K562 (cell line): ENCODE measurements at regions not wholly inside any gene's neighbourhood (a gene's known extent, or its start where the extent isn't known, plus 50 kb on each side); places are given as distances from the start of the nearest gene placed in this dataset.

Experiments used
- ATAC-seq: fragments of 200-7000 bp; cut with Tn5 transposase; 3 replicates; pipeline ENCODE4 v1.9.1; 2020; ENCODE audit warnings: moderate library complexity
- BruUV-seq: library from RNA; stranded (reverse); fragments of 400-500 nt; replicated peaks from 2 replicates; lab custom pipeline; 2021; lab: Mats Ljungman, UMichigan
- CTCF ChIA-PET: fragments of 300-600 bp; formaldehyde crosslinking; extraction: SDS; loops from one replicate; lab custom pipeline; 2021; ENCODE audit warnings: low intra/inter-chr PET ratio; lab: Yijun Ruan, JAX
- POLR2A ChIA-PET: fragments of 300-600, 350-650 bp; sonication (Branson Sonifier 250); formaldehyde crosslinking; extraction: SDS; loops from one replicate; lab custom pipeline; 2021; ENCODE audit warnings: antibody characterized with exemption, inconsistent platforms; lab: Yijun Ruan, JAX
- DNase-seq, 4 experiments: peaks; one replicate each; pipeline versions ENCODE4 v3.0.0 to v3.0.0-alpha.2; 2011 to 2018; ENCODE audit warnings: low spot score in 3 of 4, mixed read lengths in 3 of 4; ENCODE audit errors: extremely low read depth in 1 of 4
- FAIRE-seq: peaks from 2 replicates; lab custom pipeline; 2011; peaks lifted over from hg19 to GRCh38; lab: Jason Lieb, UNC
- H2AFZ ChIP-seq: 2 replicates; pipeline ENCODE4 v1.6.0; 2011; ENCODE audit warnings: low read depth, low read length, control low read depth, inconsistent platforms
- H3K27ac ChIP-seq: fragments of 200-600 bp; 3 replicates; pipeline ENCODE4 v1.8.0; 2011; ENCODE audit warnings: low read depth, mild to moderate bottlenecking, control low read depth, inconsistent platforms, low read length, moderate library complexity, mixed read lengths; ENCODE audit errors: extremely low read depth
- H3K27me3 ChIP-seq, 2 experiments: fragments of 300-600 bp in 1 of 2; 2 replicates in 1 of 2; 3 replicates in 1 of 2; pipeline versions ENCODE4 v1.6.0 to v1.8.0; 2011; ENCODE audit warnings: inconsistent platforms in 2 of 2, low read length in 2 of 2, mild to moderate bottlenecking in 1 of 2, mixed read lengths in 1 of 2, moderate library complexity in 1 of 2; ENCODE audit not compliant: control insufficient read depth in 2 of 2, insufficient read depth in 2 of 2
- H3K36me3 ChIP-seq: fragments of 300-600 bp; 3 replicates; pipeline ENCODE4 v1.8.0; 2011; ENCODE audit warnings: mild to moderate bottlenecking, low read length, inconsistent platforms; ENCODE audit not compliant: control insufficient read depth, insufficient read depth
- H3K4me1 ChIP-seq, 2 experiments: fragments of 200-600 bp in 1 of 2; replicated peaks in 1 of 2; 2 replicates in 1 of 2; 3 replicates in 1 of 2; pipeline versions ENCODE4 v1.5.1 to v1.8.0; 2011; ENCODE audit warnings: inconsistent platforms in 2 of 2, low read length in 2 of 2, mild to moderate bottlenecking in 1 of 2, mixed read lengths in 1 of 2, moderate library complexity in 1 of 2; ENCODE audit not compliant: control insufficient read depth in 2 of 2, insufficient read depth in 2 of 2
- H3K4me2 ChIP-seq: 2 replicates; pipeline ENCODE4 v1.6.1; 2011; ENCODE audit warnings: low read length, control low read depth, inconsistent platforms, mixed read lengths; ENCODE audit not compliant: insufficient read depth
- H3K4me3 ChIP-seq: fragments of 200-600 bp; sonication (generic), shearing (Covaris generic); 2 replicates; pipeline ENCODE4 v1.5.1; 2016; ENCODE audit warnings: control low read depth, inconsistent platforms
- H3K79me2 ChIP-seq: fragments of 200-600 bp; 3 replicates; pipeline ENCODE4 v1.8.0; 2011; ENCODE audit warnings: low read length, inconsistent platforms; ENCODE audit not compliant: control insufficient read depth, insufficient read depth
- H3K9ac ChIP-seq, 2 experiments: 2 replicates each; pipeline versions ENCODE4 v1.6.0 to v1.6.1; 2011; ENCODE audit warnings: low read depth in 2 of 2, low read length in 2 of 2, control low read depth in 1 of 2, inconsistent platforms in 1 of 2, mild to moderate bottlenecking in 1 of 2, mixed read lengths in 1 of 2; ENCODE audit not compliant: insufficient read depth in 1 of 2
- H3K9me1 ChIP-seq: one replicate; pipeline ENCODE4 v1.6.0; 2011; ENCODE audit warnings: inconsistent platforms, mild to moderate bottlenecking, low read length, moderate library complexity; ENCODE audit not compliant: control insufficient read depth, insufficient read depth
- H3K9me3 ChIP-seq: replicated peaks from 2 replicates; pipeline ENCODE4 v1.5.1; 2011; ENCODE audit warnings: low read depth, low read length, inconsistent platforms; ENCODE audit not compliant: control insufficient read depth, insufficient read depth
- H4K20me1 ChIP-seq: replicated peaks from 2 replicates; pipeline ENCODE4 v1.6.1; 2011; ENCODE audit warnings: low read length, inconsistent platforms, mixed read lengths; ENCODE audit not compliant: control insufficient read depth, insufficient read depth
- BHLHE40 ChIP-seq: IDR thresholded peaks from 2 replicates; pipeline ENCODE4 v1.6.1; 2011; ENCODE audit warnings: low read length, improper control_type of control experiment
- DDX20 ChIP-seq: fragments of 450-650 bp; IDR thresholded peaks from 2 replicates; pipeline ENCODE4 v1.6.1; 2016; ENCODE audit warnings: missing genetic modification characterization, low read depth, mild to moderate bottlenecking, missing compliant biosample characterization, moderate library complexity
- FOXJ2 ChIP-seq: fragments of 200-800 bp; sonication (Bioruptor generic); IDR thresholded peaks from 2 replicates; pipeline ENCODE4 v1.6.1; 2016; ENCODE audit warnings: missing genetic modification characterization, missing compliant biosample characterization
- HMGN3 ChIP-seq: IDR thresholded peaks from 2 replicates; pipeline ENCODE4 v1.6.1; 2011; ENCODE audit warnings: borderline replicate concordance, low read depth, mild to moderate bottlenecking, mixed read lengths, low read length; ENCODE audit not compliant: insufficient read length; ENCODE audit errors: extremely low read depth
- MAFK ChIP-seq: IDR thresholded peaks from 2 replicates; pipeline ENCODE4 v1.6.1; 2011; ENCODE audit warnings: low read length, improper control_type of control experiment
- PML ChIP-seq: IDR thresholded peaks from 2 replicates; pipeline ENCODE4 v1.6.1; 2012; ENCODE audit warnings: low read length, inconsistent platforms
- PPARD ChIP-seq: fragments of 250-450 bp; sonication (Bioruptor Pico); IDR thresholded peaks from 2 replicates; pipeline ENCODE4 v1.8.0; 2022; ENCODE audit warnings: inconsistent platforms, mild to moderate bottlenecking, moderate library complexity
- RAD51 ChIP-seq: fragments of 450-650 bp; IDR thresholded peaks from 2 replicates; pipeline ENCODE4 v1.7.1; 2016; ENCODE audit warnings: low read depth, mild to moderate bottlenecking, borderline replicate concordance
- RB1 ChIP-seq: fragments of 450-650 bp; IDR thresholded peaks from 2 replicates; pipeline ENCODE4 v1.6.1; 2017; ENCODE audit warnings: low read depth, mild to moderate bottlenecking
- RBBP5 ChIP-seq: fragments of 200-600 bp; sonication (generic); IDR thresholded peaks from 2 replicates; pipeline ENCODE4 v1.6.1; 2012; ENCODE audit warnings: borderline replicate concordance, mild to moderate bottlenecking, low read length, control low read depth, inconsistent platforms; ENCODE audit not compliant: insufficient read depth, poor library complexity, severe bottlenecking
- SREBF2 ChIP-seq: sonication (generic); formaldehyde crosslinking; IDR thresholded peaks from 2 replicates; pipeline ENCODE4 v1.4.0; 2020; ENCODE audit warnings: mild to moderate bottlenecking, missing genetic modification reagents
- SUPT5H ChIP-seq: fragments of 450-650 bp; IDR thresholded peaks from 2 replicates; pipeline ENCODE4 v1.6.1; 2016
- ZNF583 ChIP-seq: fragments of 250-450 bp; sonication (Bioruptor Pico); IDR thresholded peaks from 2 replicates; pipeline ENCODE4 v1.4.0; 2020
- ZNF79 ChIP-seq: fragments of 250-450 bp; sonication (Bioruptor Pico); IDR thresholded peaks from 2 replicates; pipeline ENCODE4 v1.4.0; 2020; ENCODE audit warnings: low read depth, mild to moderate bottlenecking, moderate library complexity
- WGBS: fragments of 100-300 bp; shearing (Covaris generic); methylation state at CpG from one replicate; pipeline ENCODE4 v1.1.6; 2016; ENCODE audit warnings: low coverage, mixed read lengths; ENCODE audit not compliant: insufficient coverage; ENCODE audit errors: missing lambda C conversion rate; 5-methylcytosine and 5-hydroxymethylcytosine counted together
- in situ Hi-C: fragments of 300-500 bp; cut with MboI; formaldehyde crosslinking; loops from 4 replicates; pipeline ENCODE4 v1.15.0; 2018; ENCODE audit warnings: inconsistent platforms, mixed read lengths
- intact Hi-C: fragments of 100-400 bp; cut with micrococcal nuclease; formaldehyde crosslinking; loops from 2 replicates; pipeline ENCODE4 v1.14.2; 2022
- TF ChIP-seq, protein P1 (sequence below): fragments of 450-650 bp; IDR thresholded peaks from 2 replicates; pipeline ENCODE4 v1.6.1; 2018; ENCODE audit warnings: mild to moderate bottlenecking, low read depth; ENCODE audit not compliant: partially characterized antibody
- TF ChIP-seq, protein P2 (sequence below): sonication (generic); formaldehyde crosslinking; IDR thresholded peaks from 2 replicates; pipeline ENCODE4 v1.8.0; 2022; ENCODE audit warnings: missing genetic modification reagents, mild to moderate bottlenecking, borderline replicate concordance
- TF ChIP-seq, protein P3 (sequence below): sonication (generic); formaldehyde crosslinking; IDR thresholded peaks from 2 replicates; pipeline ENCODE4 v1.8.0; 2022; ENCODE audit warnings: missing genetic modification reagents, mild to moderate bottlenecking, moderate library complexity, borderline replicate concordance
- TF ChIP-seq, protein P4 (sequence below): fragments of 450-650 bp; formaldehyde crosslinking; conservative IDR thresholded peaks from 2 replicates; pipeline ENCODE4 v1.4.0; 2022; ENCODE audit warnings: mild to moderate bottlenecking, missing genetic modification characterization

DNA sequence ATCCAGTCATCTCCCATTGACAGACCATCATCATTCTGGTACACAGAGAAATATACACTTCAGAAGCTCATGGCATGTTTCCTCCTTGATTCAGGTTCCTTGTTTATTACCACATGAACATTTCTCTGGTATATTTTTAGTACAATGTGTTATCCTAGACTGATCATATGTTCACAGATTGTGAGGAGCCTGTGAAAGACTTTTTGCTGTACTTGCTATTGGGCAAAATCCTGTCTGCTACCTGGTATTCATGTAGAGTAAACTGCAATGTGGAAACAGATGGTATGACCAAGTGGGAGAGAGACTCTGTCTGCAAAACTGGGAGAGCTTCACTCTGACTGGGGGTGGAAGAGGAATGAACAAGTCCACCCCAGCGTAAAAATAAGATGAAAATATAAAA lies 657.2 kb downstream of the IRS1 start:
- Histone ChIP-seq H2AFZ (no peak overlapping the region), H3K4me2 (no peak overlapping the region), H3K4me1 (no peaks in the 10 kb centered on the region), H3K9me1 (no peaks in the 10 kb centered on the region), H3K36me3 (no peaks in the 10 kb centered on the region), H3K9me3 (no peaks in the 10 kb centered on the region), H3K9ac (no peak overlapping the region), H3K27ac (no peak overlapping the region), H3K4me3 (no peak overlapping the region), H4K20me1 (no peaks in the 10 kb centered on the region), H3K79me2 (no peaks in the 10 kb centered on the region), H3K27me3 (no peaks in the 10 kb centered on the region)
- intact Hi-C loops (no loop called here), in situ Hi-C loops (no loop called here)
- ATAC-seq (no peak), DNase-seq (no peak), FAIRE-seq (no peak)
- 0% methylated on average over 1 of the region's 1 CpG for WGBS
- ChIA-PET CTCF (no interaction called here), POLR2A (no interaction called here)
- no TSS peak for BruUV-seq
- no peak for TF ChIP-seq RB1
- no peak for TF ChIP-seq RAD51
- TF ChIP-seq PML = no peak
- no peak for TF ChIP-seq SREBF2 (CRISPR knock-in tag)
- TF ChIP-seq RBBP5 = no peak
- TF ChIP-seq PPARD = no peak
- TF ChIP-seq, protein P1, sequence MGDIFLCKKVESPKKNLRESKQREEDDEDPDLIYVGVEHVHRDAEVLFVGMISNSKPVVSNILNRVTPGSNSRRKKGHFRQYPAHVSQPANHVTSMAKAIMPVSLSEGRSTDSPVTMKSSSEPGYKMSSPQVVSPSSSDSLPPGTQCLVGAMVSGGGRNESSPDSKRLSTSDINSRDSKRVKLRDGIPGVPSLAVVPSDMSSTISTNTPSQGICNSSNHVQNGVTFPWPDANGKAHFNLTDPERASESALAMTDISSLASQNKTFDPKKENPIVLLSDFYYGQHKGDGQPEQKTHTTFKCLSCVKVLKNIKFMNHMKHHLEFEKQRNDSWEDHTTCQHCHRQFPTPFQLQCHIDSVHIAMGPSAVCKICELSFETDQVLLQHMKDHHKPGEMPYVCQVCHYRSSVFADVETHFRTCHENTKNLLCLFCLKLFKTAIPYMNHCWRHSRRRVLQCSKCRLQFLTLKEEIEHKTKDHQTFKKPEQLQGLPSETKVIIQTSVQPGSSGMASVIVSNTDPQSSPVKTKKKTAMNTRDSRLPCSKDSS = no peak
- TF ChIP-seq, protein P2, sequence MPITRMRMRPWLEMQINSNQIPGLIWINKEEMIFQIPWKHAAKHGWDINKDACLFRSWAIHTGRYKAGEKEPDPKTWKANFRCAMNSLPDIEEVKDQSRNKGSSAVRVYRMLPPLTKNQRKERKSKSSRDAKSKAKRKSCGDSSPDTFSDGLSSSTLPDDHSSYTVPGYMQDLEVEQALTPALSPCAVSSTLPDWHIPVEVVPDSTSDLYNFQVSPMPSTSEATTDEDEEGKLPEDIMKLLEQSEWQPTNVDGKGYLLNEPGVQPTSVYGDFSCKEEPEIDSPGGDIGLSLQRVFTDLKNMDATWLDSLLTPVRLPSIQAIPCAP (CRISPR knock-in tag) = no peak
- no peak for TF ChIP-seq BHLHE40
- no peak for TF ChIP-seq ZNF583 (CRISPR knock-in tag)
- TF ChIP-seq ZNF79 (CRISPR knock-in tag) = no peak
- TF ChIP-seq MAFK = no peak
- no peak for TF ChIP-seq HMGN3
- no peak for TF ChIP-seq SUPT5H
- TF ChIP-seq DDX20 (tag) = no peak
- TF ChIP-seq, protein P3, sequence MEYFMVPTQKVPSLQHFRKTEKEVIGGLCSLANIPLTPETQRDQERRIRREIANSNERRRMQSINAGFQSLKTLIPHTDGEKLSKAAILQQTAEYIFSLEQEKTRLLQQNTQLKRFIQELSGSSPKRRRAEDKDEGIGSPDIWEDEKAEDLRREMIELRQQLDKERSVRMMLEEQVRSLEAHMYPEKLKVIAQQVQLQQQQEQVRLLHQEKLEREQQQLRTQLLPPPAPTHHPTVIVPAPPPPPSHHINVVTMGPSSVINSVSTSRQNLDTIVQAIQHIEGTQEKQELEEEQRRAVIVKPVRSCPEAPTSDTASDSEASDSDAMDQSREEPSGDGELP (CRISPR knock-in tag) = no peak
- TF ChIP-seq, protein P4, sequence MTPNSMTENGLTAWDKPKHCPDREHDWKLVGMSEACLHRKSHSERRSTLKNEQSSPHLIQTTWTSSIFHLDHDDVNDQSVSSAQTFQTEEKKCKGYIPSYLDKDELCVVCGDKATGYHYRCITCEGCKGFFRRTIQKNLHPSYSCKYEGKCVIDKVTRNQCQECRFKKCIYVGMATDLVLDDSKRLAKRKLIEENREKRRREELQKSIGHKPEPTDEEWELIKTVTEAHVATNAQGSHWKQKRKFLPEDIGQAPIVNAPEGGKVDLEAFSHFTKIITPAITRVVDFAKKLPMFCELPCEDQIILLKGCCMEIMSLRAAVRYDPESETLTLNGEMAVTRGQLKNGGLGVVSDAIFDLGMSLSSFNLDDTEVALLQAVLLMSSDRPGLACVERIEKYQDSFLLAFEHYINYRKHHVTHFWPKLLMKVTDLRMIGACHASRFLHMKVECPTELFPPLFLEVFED (CRISPR knock-in tag) = no peak
- TF ChIP-seq FOXJ2 (tag) = no peak
